ENCODE measurements at regions not wholly inside any gene's neighbourhood (a gene's known extent, or its start where the extent isn't known, plus 50 kb on each side); places are given as distances from the start of the nearest gene placed in this dataset.
A peak's percentile ranks its signal among the peaks of the same experiment; 100 is the strongest.

DNA sequence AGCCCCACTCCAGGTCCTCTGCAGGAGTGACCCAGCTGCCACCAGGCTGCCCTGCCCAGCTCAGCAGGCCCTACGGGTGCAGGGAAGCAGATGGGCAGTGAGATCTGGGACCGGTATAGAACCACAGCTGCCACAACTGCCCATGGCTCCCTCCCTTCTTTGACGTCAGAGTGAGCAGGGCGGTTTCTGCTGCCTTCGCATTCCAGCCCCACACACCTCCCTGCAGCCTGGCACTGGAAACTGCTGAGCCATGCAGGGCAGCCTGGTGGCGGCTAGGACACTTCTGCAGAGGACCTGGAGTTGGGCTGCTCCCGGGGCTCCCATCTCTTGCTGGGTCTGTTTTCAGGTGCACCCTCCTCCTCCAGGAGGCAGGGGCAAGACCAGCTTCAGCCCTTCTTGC, 101.6 kb upstream of the CD93 start:
- TF ChIP-seq, protein P1, sequence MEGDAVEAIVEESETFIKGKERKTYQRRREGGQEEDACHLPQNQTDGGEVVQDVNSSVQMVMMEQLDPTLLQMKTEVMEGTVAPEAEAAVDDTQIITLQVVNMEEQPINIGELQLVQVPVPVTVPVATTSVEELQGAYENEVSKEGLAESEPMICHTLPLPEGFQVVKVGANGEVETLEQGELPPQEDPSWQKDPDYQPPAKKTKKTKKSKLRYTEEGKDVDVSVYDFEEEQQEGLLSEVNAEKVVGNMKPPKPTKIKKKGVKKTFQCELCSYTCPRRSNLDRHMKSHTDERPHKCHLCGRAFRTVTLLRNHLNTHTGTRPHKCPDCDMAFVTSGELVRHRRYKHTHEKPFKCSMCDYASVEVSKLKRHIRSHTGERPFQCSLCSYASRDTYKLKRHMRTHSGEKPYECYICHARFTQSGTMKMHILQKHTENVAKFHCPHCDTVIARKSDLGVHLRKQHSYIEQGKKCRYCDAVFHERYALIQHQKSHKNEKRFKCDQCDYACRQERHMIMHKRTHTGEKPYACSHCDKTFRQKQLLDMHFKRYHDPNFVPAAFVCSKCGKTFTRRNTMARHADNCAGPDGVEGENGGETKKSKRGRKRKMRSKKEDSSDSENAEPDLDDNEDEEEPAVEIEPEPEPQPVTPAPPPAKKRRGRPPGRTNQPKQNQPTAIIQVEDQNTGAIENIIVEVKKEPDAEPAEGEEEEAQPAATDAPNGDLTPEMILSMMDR (IDR thresholded peaks at IDR 0.05): no peak
- TF ChIP-seq POLR2A (IDR thresholded peaks at IDR 0.05): no peak
- TF ChIP-seq POLR2AphosphoS5 (IDR thresholded peaks at IDR 0.05): peak in 1 of 2 donors; percentile 18
- no peak for TF ChIP-seq EP300 (IDR thresholded peaks at IDR 0.05)
